ENCODE measurements at regions not wholly inside any gene's neighbourhood (a gene's known extent, or its start where the extent isn't known, plus 50 kb on each side); places are given as distances from the start of the nearest gene placed in this dataset.
"Not testable (repeated sequence)": the region's sequence is repeated elsewhere in the genome, so short reads cannot be mapped to it uniquely, and the experiment has no call there.

- TF ChIP-seq ZBTB7A (IDR thresholded peaks at IDR 0.05; ENCODE audit: borderline replicate concordance, control insufficient read depth, low read depth, low read length); SNRNP70 (optimal IDR thresholded peaks at IDR 0.05; ENCODE audit: low read depth, low read length); ZHX1 (conservative IDR thresholded peaks at IDR 0.05; ENCODE audit: low read length); GABPA (tag; conservative IDR thresholded peaks at IDR 0.05; ENCODE audit: low read depth): not testable (repeated sequence)
Observed at GRCh38 chr18:5004031-5004820, 192.8 kb downstream of the AKAIN1 start.
